Right lung (tissue), 2 donors: ENCODE measurements at regions not wholly inside any gene's neighbourhood (a gene's known extent, or its start where the extent isn't known, plus 50 kb on each side); places are given as distances from the start of the nearest gene placed in this dataset.
A peak's percentile ranks its signal among the peaks of the same experiment; 100 is the strongest.

ENCODE experiments used
- DNase-seq, 2 donors: peaks; one replicate each; pipeline ENCODE4 v3.0.0-alpha.2; 2013

- DNase-seq: no peak
These were observed 189.4 kb downstream of the ARL4C start for GRCh38 chr2:234307322-234307961.

GRCh38 chr2:234306426-234307173 lies 190.3 kb downstream of the ARL4C start:
- no peak for DNase-seq

GRCh38 chr2:234305846-234306245 lies 191.0 kb downstream of the ARL4C start:
- no peak for DNase-seq

GRCh38 chr2:234304950-234305349 lies 191.9 kb downstream of the ARL4C start:
- DNase-seq: no peak

GRCh38 chr2:234302664-234302991 lies 194.3 kb downstream of the ARL4C start:
- no peak for DNase-seq

- DNase-seq: no peak
These were observed 195.7 kb downstream of the ARL4C start for GRCh38 chr2:234300932-234301823.

- DNase-seq: no peak
These were observed 196.4 kb downstream of the ARL4C start for GRCh38 chr2:234300391-234300925.

- no peak for DNase-seq
These were observed 198.0 kb downstream of the ARL4C start for GRCh38 chr2:234298918-234299317.

GRCh38 chr2:234296991-234297390 lies 199.9 kb downstream of the ARL4C start:
- no peak for DNase-seq

GRCh38 chr2:234293973-234294372 lies 202.9 kb downstream of the ARL4C start:
- no peak for DNase-seq

GRCh38 chr2:234292962-234293243 lies 204.0 kb downstream of the ARL4C start:
- no peak for DNase-seq

GRCh38 chr2:234292205-234292961 lies 204.5 kb downstream of the ARL4C start:
- DNase-seq: no peak

GRCh38 chr2:234291765-234292204 lies 205.1 kb downstream of the ARL4C start:
- DNase-seq: no peak

- DNase-seq: no peak
These were observed 206.2 kb downstream of the ARL4C start for GRCh38 chr2:234290671-234291070.

- DNase-seq: peak; percentile 64 to 69
These were observed 206.9 kb downstream of the ARL4C start for GRCh38 chr2:234289834-234290590.

- peak in 1 of 2 donors; percentile 42 for DNase-seq
These were observed 207.9 kb downstream of the ARL4C start for GRCh38 chr2:234288974-234289455.

GRCh38 chr2:234287650-234288049 lies 209.2 kb downstream of the ARL4C start:
- DNase-seq: no peak

- no peak for DNase-seq
These were observed 209.9 kb downstream of the ARL4C start for GRCh38 chr2:234286956-234287355.

- DNase-seq: no peak
These were observed 210.7 kb downstream of the ARL4C start for GRCh38 chr2:234286118-234286598.

- no peak for DNase-seq
These were observed 211.3 kb downstream of the ARL4C start for GRCh38 chr2:234285541-234285940.

GRCh38 chr2:234279637-234280036 lies 217.2 kb downstream of the ARL4C start:
- DNase-seq: no peak
